Ishikawa (cell line): ENCODE measurements at regions not wholly inside any gene's neighbourhood (a gene's known extent, or its start where the extent isn't known, plus 50 kb on each side); places are given as distances from the start of the nearest gene placed in this dataset.

ENCODE experiments used
- EP300 ChIP-seq: IDR thresholded peaks from 2 replicates; pipeline ENCODE4 v1.6.1; 2012; ENCODE audit warnings: borderline replicate concordance
- TAF1 ChIP-seq: IDR thresholded peaks from 2 replicates; pipeline ENCODE4 v1.6.1; 2012; ENCODE audit warnings: low read depth, mild to moderate bottlenecking
- TCF12 ChIP-seq: IDR thresholded peaks from 2 replicates; pipeline ENCODE4 v1.6.1; 2012; ENCODE audit warnings: low read depth

DNA sequence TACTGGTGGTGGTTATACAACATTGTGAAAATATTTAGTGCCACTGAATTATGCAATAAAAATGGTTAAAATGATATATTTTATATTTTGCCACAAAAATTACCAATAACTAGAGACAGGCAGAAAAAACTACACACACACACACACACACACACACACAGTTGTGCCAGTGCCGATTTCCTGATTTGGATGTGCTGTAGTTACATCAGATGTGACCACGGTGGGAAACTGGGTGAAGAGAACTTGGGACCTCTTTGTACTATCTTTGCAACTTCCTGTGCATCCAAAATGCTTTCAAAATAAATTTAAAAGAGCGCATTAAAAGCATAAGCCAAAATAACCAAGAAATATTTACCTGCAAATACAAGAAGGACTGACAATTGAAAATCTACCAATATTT, 61.6 kb upstream of the CCBE1 start:
- TF ChIP-seq TAF1: no peak
- TF ChIP-seq TCF12: no peak
- TF ChIP-seq EP300: no peak
